ENCODE measurements at regions not wholly inside any gene's neighbourhood (a gene's known extent, or its start where the extent isn't known, plus 50 kb on each side); places are given as distances from the start of the nearest gene placed in this dataset.

DNA sequence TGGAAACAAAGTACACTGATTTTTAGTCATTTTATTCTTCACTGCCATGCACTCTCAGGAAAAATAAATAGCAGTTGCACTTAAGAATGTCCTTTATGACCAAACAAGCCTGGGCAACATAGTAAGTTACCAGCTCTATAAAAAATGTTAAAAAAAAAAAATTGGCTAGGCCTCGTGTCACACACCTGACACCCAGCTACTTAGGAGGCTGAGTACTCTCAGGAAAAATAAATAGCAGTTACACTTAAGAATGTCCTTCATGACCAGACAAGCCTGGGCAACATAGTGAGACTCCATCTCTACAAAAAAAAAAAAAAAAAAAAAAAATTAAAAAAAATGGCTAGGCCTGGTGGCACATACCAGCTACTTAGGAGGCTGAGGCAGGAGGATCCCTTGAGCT lies 304.6 kb downstream of the SLCO4C1 start:
- TF ChIP-seq CTCF (IDR thresholded peaks at IDR 0.05): no peak
- no peak for TF ChIP-seq POLR2A (IDR thresholded peaks at IDR 0.05)
- TF ChIP-seq EP300 (IDR thresholded peaks at IDR 0.05): no peak
